ENCODE measurements at regions not wholly inside any gene's neighbourhood (a gene's known extent, or its start where the extent isn't known, plus 50 kb on each side); places are given as distances from the start of the nearest gene placed in this dataset.

DNA sequence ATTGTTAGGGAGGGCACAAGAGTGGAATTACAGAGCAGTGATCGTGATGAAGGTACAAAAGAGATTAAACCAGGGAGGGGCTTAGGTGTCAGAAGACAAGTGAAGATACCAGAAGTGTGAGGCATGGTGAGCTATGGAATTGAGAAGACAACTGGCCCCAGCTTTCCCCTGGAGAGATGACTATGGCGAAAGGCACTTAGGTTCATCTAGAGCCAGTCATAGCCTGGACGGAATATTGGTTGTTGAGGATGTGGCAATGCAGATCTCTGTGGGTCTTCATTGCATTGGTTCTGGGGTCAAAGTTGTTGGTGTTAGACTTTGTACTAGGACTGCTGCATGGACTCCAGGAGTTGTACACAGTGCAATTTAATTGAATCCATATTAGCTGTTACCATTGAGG lies 115.7 kb downstream of the FASLG start:
- Histone ChIP-seq H3K9me2 (ENCODE audit: insufficient read depth) (no peaks in the 10 kb centered on the region), H3K4me2 (ENCODE audit: low read length) (no peak overlapping the region), H3K27me3 (ENCODE audit: insufficient read depth, low read length) (no peaks in the 10 kb centered on the region), H3K9ac (ENCODE audit: low read length) (no peak overlapping the region), H3K79me2 (ENCODE audit: insufficient read depth, low read length) (no peaks in the 10 kb centered on the region), H2AFZ (ENCODE audit: low read depth, low read length, poor library complexity, severe bottlenecking) (no peak overlapping the region), H3K27ac (ENCODE audit: low read depth, low read length) (no peak overlapping the region), H3K36me3 (ENCODE audit: control insufficient read depth in 1 of 2, insufficient read depth in 2 of 2, low read length in 2 of 2) (no peaks in the 10 kb centered on the region), H3K4me1 (ENCODE audit: control insufficient read depth in 1 of 2, insufficient read depth in 2 of 2, low read length in 2 of 2) (no peaks in the 10 kb centered on the region), H3K9me3 (ENCODE audit: control insufficient read depth in 1 of 2, insufficient read depth in 1 of 2, low read depth in 1 of 2, low read length in 2 of 2) (no peaks in the 10 kb centered on the region), H4K20me1 (ENCODE audit: insufficient read depth) (no peaks in the 10 kb centered on the region), H3K4me3 (replicated peaks in 1 of 2; ENCODE audit: low read depth in 1 of 2, low read length in 2 of 2) (no peak overlapping the region)
- ChIA-PET POLR2A (no interaction called here), RAD21 (ENCODE audit: low non-redundant PET in 1 of 2, low total read pairs in 2 of 2, uncharacterized antibody in 2 of 2, unreplicated experiment in 2 of 2) (no interaction called here), CTCF (no interaction called here)
- intact Hi-C loops (cut with micrococcal nuclease): no loop called here
- no peak for TF ChIP-seq POLR2A (IDR thresholded peaks at IDR 0.05; ENCODE audit: borderline replicate concordance, extremely low read depth, insufficient read depth, insufficient read length)
- TF ChIP-seq EGR1 (IDR thresholded peaks at IDR 0.05; ENCODE audit: low read depth): no peak
- TF ChIP-seq, protein P1, sequence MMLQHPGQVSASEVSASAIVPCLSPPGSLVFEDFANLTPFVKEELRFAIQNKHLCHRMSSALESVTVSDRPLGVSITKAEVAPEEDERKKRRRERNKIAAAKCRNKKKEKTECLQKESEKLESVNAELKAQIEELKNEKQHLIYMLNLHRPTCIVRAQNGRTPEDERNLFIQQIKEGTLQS (IDR thresholded peaks at IDR 0.05): no peak
- TF ChIP-seq POLR2AphosphoS5 (IDR thresholded peaks at IDR 0.05; ENCODE audit: low read depth, low read length): no peak
- no peak for TF ChIP-seq ELF1 (IDR thresholded peaks at IDR 0.05; ENCODE audit: borderline replicate concordance, low read depth)
- TF ChIP-seq, protein P2, sequence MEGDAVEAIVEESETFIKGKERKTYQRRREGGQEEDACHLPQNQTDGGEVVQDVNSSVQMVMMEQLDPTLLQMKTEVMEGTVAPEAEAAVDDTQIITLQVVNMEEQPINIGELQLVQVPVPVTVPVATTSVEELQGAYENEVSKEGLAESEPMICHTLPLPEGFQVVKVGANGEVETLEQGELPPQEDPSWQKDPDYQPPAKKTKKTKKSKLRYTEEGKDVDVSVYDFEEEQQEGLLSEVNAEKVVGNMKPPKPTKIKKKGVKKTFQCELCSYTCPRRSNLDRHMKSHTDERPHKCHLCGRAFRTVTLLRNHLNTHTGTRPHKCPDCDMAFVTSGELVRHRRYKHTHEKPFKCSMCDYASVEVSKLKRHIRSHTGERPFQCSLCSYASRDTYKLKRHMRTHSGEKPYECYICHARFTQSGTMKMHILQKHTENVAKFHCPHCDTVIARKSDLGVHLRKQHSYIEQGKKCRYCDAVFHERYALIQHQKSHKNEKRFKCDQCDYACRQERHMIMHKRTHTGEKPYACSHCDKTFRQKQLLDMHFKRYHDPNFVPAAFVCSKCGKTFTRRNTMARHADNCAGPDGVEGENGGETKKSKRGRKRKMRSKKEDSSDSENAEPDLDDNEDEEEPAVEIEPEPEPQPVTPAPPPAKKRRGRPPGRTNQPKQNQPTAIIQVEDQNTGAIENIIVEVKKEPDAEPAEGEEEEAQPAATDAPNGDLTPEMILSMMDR (IDR thresholded peaks at IDR 0.05 in 2 of 3, conservative IDR thresholded peaks at IDR 0.05 in 1 of 3; ENCODE audit: borderline replicate concordance in 1 of 3, insufficient read depth in 1 of 3, low read depth in 2 of 3, low read length in 2 of 3): no peak
- TF ChIP-seq FOSL1 (IDR thresholded peaks at IDR 0.05; ENCODE audit: low read depth): no peak
- TF ChIP-seq, protein P3, sequence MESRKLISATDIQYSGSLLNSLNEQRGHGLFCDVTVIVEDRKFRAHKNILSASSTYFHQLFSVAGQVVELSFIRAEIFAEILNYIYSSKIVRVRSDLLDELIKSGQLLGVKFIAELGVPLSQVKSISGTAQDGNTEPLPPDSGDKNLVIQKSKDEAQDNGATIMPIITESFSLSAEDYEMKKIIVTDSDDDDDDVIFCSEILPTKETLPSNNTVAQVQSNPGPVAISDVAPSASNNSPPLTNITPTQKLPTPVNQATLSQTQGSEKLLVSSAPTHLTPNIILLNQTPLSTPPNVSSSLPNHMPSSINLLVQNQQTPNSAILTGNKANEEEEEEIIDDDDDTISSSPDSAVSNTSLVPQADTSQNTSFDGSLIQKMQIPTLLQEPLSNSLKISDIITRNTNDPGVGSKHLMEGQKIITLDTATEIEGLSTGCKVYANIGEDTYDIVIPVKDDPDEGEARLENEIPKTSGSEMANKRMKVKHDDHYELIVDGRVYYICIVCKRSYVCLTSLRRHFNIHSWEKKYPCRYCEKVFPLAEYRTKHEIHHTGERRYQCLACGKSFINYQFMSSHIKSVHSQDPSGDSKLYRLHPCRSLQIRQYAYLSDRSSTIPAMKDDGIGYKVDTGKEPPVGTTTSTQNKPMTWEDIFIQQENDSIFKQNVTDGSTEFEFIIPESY (IDR thresholded peaks at IDR 0.05; ENCODE audit: extremely low read depth, insufficient replicate concordance, low read length): no peak
- no peak for TF ChIP-seq SRF (IDR thresholded peaks at IDR 0.05; ENCODE audit: low read depth)
- no peak for TF ChIP-seq EZH2phosphoT487 (IDR thresholded peaks at IDR 0.05; ENCODE audit: borderline replicate concordance)
- TF ChIP-seq ZNF274 (IDR thresholded peaks at IDR 0.05; ENCODE audit: low read depth, low read length): no peak
- TF ChIP-seq RAD21 (IDR thresholded peaks at IDR 0.05; ENCODE audit: low read depth): no peak
- TF ChIP-seq CBX3 (IDR thresholded peaks at IDR 0.05; ENCODE audit: low read depth): no peak
- DNase-seq (ENCODE audit: low read depth, low spot score) (no peak), ATAC-seq (no peak)
- no TSS peak for BruUV-seq (replicated peaks)
